IPS DF 19.7 (cell line): ENCODE measurements at regions not wholly inside any gene's neighbourhood (a gene's known extent, or its start where the extent isn't known, plus 50 kb on each side); places are given as distances from the start of the nearest gene placed in this dataset.

Experiments used
- DNase-seq: peaks from one replicate; pipeline ENCODE4 v3.0.0-alpha.2; 2013; ENCODE audit warnings: low read depth, low spot score

GRCh38 chr4:13930155-13930554 is 302.6 kb upstream of the BOD1L1 start:
- no peak for DNase-seq

GRCh38 chr4:13933191-13933590 is 305.7 kb upstream of the BOD1L1 start:
- DNase-seq, result no peak

- no peak for DNase-seq
These were observed 310.8 kb upstream of the BOD1L1 start for GRCh38 chr4:13938299-13938698.

GRCh38 chr4:13940921-13941320 is 313.4 kb upstream of the BOD1L1 start:
- no peak for DNase-seq

- no peak for DNase-seq
These were observed 315.5 kb upstream of the BOD1L1 start for GRCh38 chr4:13942977-13943376.

GRCh38 chr4:13944095-13944511 is 316.6 kb upstream of the BOD1L1 start:
- no peak for DNase-seq

- DNase-seq, result no peak
These were observed 320.4 kb upstream of the BOD1L1 start for GRCh38 chr4:13947921-13948320.

- DNase-seq, result no peak
These were observed 323.0 kb upstream of the BOD1L1 start for GRCh38 chr4:13950491-13950890.

GRCh38 chr4:13953083-13953482 is 325.6 kb upstream of the BOD1L1 start:
- DNase-seq, result no peak

- no peak for DNase-seq
These were observed 328.0 kb upstream of the BOD1L1 start for GRCh38 chr4:13955551-13955950.

GRCh38 chr4:13956947-13957346 is 329.4 kb upstream of the BOD1L1 start:
- no peak for DNase-seq

- DNase-seq, result no peak
These were observed 330.3 kb upstream of the BOD1L1 start for GRCh38 chr4:13957871-13958270.

GRCh38 chr4:13963601-13964000 is 336.1 kb upstream of the BOD1L1 start:
- DNase-seq, result no peak

- no peak for DNase-seq
These were observed 339.0 kb upstream of the BOD1L1 start for GRCh38 chr4:13966231-13967195.

- no peak for DNase-seq
These were observed 341.2 kb upstream of the BOD1L1 start for GRCh38 chr4:13968723-13969122.

GRCh38 chr4:13970349-13970748 is 342.8 kb upstream of the BOD1L1 start:
- DNase-seq, result no peak

GRCh38 chr4:13977746-13978145 is 350.2 kb upstream of the BOD1L1 start:
- DNase-seq, result no peak

- no peak for DNase-seq
These were observed 353.1 kb upstream of the BOD1L1 start for GRCh38 chr4:13980317-13981310.

GRCh38 chr4:13981499-13981898 is 354.0 kb upstream of the BOD1L1 start:
- no peak for DNase-seq

GRCh38 chr4:13982010-13982409 is 354.5 kb upstream of the BOD1L1 start:
- no peak for DNase-seq

- no peak for DNase-seq
These were observed 355.8 kb upstream of the BOD1L1 start for GRCh38 chr4:13983189-13983790.
